ENCODE measurements at regions not wholly inside any gene's neighbourhood (a gene's known extent, or its start where the extent isn't known, plus 50 kb on each side); places are given as distances from the start of the nearest gene placed in this dataset.

- intact Hi-C loops (cut with DNase I) = no loop called here
- H3K4me1 ChIP-seq = no peaks in the 10 kb centered on the region
- no peaks in the 10 kb centered on the region for H3K9me3 ChIP-seq
- H3K36me3 ChIP-seq = no peaks in the 10 kb centered on the region
- H3K4me3 ChIP-seq = no peak overlapping the region
- DNase-seq (no peak), ATAC-seq (no peak)
- no peak overlapping the region for H3K27ac ChIP-seq
- WGBS (ENCODE audit: insufficient coverage, low coverage, low lambda C conversion rate, missing lambda C conversion rate) = 64% methylated on average over 2 of the region's 2 CpGs
- TF ChIP-seq POLR2A (IDR thresholded peaks at IDR 0.05) (no peak), CTCF (IDR thresholded peaks at IDR 0.05) (no peak)
- H3K27me3 ChIP-seq = no peaks in the 10 kb centered on the region
Observed at GRCh38 chr14:61988240-61988639, 226.0 kb downstream of the SNAPC1 start.

- Histone ChIP-seq H3K36me3 (no peaks in the 10 kb centered on the region), H3K4me1 (no peaks in the 10 kb centered on the region), H3K27ac (no peak overlapping the region), H3K9me3 (no peaks in the 10 kb centered on the region), H3K27me3 (no peaks in the 10 kb centered on the region), H3K4me3 (no peak overlapping the region)
- TF ChIP-seq CTCF (IDR thresholded peaks at IDR 0.05) (no peak), POLR2A (IDR thresholded peaks at IDR 0.05) (no peak)
- intact Hi-C loops (cut with DNase I) = no loop called here
- DNase-seq (no peak), ATAC-seq (no peak)
- WGBS (ENCODE audit: insufficient coverage, low coverage, low lambda C conversion rate, missing lambda C conversion rate) = 47% methylated on average over 6 of the region's 8 CpGs
Observed at GRCh38 chr14:61992139-61992538, 229.9 kb downstream of the SNAPC1 start.

GRCh38 chr14:61992926-61993325 is 230.7 kb downstream of the SNAPC1 start:
- ATAC-seq = no peak
- no peak overlapping the region for H3K27ac ChIP-seq
- H3K36me3 ChIP-seq = no peaks in the 10 kb centered on the region
- no peaks in the 10 kb centered on the region for H3K4me1 ChIP-seq
- intact Hi-C loops (cut with DNase I) = no loop called here
- no peaks in the 10 kb centered on the region for H3K27me3 ChIP-seq
- no peak overlapping the region for H3K4me3 ChIP-seq
- no peak for DNase-seq
- no peaks in the 10 kb centered on the region for H3K9me3 ChIP-seq
- TF ChIP-seq CTCF (IDR thresholded peaks at IDR 0.05) (no peak), POLR2A (IDR thresholded peaks at IDR 0.05) (no peak)
- WGBS (ENCODE audit: insufficient coverage, low coverage, low lambda C conversion rate, missing lambda C conversion rate) = 42% methylated on average over 2 of the region's 2 CpGs

GRCh38 chr14:61994589-61994988 is 232.4 kb downstream of the SNAPC1 start:
- DNase-seq = no peak
- no peaks in the 10 kb centered on the region for H3K36me3 ChIP-seq
- H3K27ac ChIP-seq = no peak overlapping the region
- H3K4me3 ChIP-seq = no peak overlapping the region
- no peaks in the 10 kb centered on the region for H3K4me1 ChIP-seq
- intact Hi-C loops (cut with DNase I) = no loop called here
- H3K27me3 ChIP-seq = no peaks in the 10 kb centered on the region
- 91% methylated on average over 1 of the region's 1 CpG for WGBS (ENCODE audit: insufficient coverage, low coverage, low lambda C conversion rate, missing lambda C conversion rate)
- TF ChIP-seq CTCF (IDR thresholded peaks at IDR 0.05) (no peak), POLR2A (IDR thresholded peaks at IDR 0.05) (no peak)
- no peak for ATAC-seq
- no peaks in the 10 kb centered on the region for H3K9me3 ChIP-seq

GRCh38 chr14:61996753-61997152 is 234.5 kb downstream of the SNAPC1 start:
- Histone ChIP-seq H3K27ac (no peak overlapping the region), H3K9me3 (no peaks in the 10 kb centered on the region), H3K4me3 (no peak overlapping the region), H3K4me1 (no peaks in the 10 kb centered on the region), H3K27me3 (no peaks in the 10 kb centered on the region), H3K36me3 (no peaks in the 10 kb centered on the region)
- no peak for DNase-seq
- intact Hi-C loops (cut with DNase I) = no loop called here
- no peak for ATAC-seq
- WGBS (ENCODE audit: insufficient coverage, low coverage, low lambda C conversion rate, missing lambda C conversion rate) = 50% methylated on average over 4 of the region's 4 CpGs
- TF ChIP-seq POLR2A (IDR thresholded peaks at IDR 0.05) = no peak
- no peak for TF ChIP-seq CTCF (IDR thresholded peaks at IDR 0.05)
